ENCODE measurements at regions not wholly inside any gene's neighbourhood (a gene's known extent, or its start where the extent isn't known, plus 50 kb on each side); places are given as distances from the start of the nearest gene placed in this dataset.

- TF ChIP-seq ARID4B (CRISPR knock-in tag; IDR thresholded peaks at IDR 0.05; ENCODE audit: borderline replicate concordance) (no peak), GRHL2 (CRISPR knock-in tag; IDR thresholded peaks at IDR 0.05; ENCODE audit: insufficient replicate concordance, severe bottlenecking) (no peak), NFE2L1 (CRISPR knock-in tag; IDR thresholded peaks at IDR 0.05) (no peak), OVOL2 (CRISPR knock-in tag; IDR thresholded peaks at IDR 0.05; ENCODE audit: borderline replicate concordance) (no peak), RORB (CRISPR knock-in tag; IDR thresholded peaks at IDR 0.05) (no peak)
Observed at GRCh38 chr13:90833951-90834350, 513.5 kb upstream of the MIR17HG start (continued).

GRCh38 chr13:90834700-90835099, 512.8 kb upstream of the MIR17HG start:
- Mint-ChIP-seq H3K36me3 (peaks cover 7% of the 10 kb centered on the region), H3K9me3 (peaks cover under 1% of the 10 kb centered on the region), H3K27me3 (ENCODE audit: low read depth) (no peaks in the 10 kb centered on the region), H3K27ac (no peak overlapping the region), H3K4me3 (no peak overlapping the region), H3K4me1 (peaks cover 31% of the 10 kb centered on the region)
- DNase-seq (ENCODE audit: low spot score) = no peak
- POLR2A ChIA-PET = no interaction called here
- CTCF ChIA-PET = no interaction called here
- ATAC-seq = no peak
- TF ChIP-seq GTF2I (CRISPR knock-in tag; conservative IDR thresholded peaks at IDR 0.05) (no peak), PREB (CRISPR knock-in tag; IDR thresholded peaks at IDR 0.05; ENCODE audit: borderline replicate concordance) (no peak), CBFB (CRISPR knock-in tag; IDR thresholded peaks at IDR 0.05; ENCODE audit: low read depth) (no peak), TEAD1 (CRISPR knock-in tag; IDR thresholded peaks at IDR 0.05) (no peak), JAZF1 (CRISPR knock-in tag; IDR thresholded peaks at IDR 0.05) (no peak), FOXK1 (CRISPR knock-in tag; IDR thresholded peaks at IDR 0.05) (no peak), ATF6 (CRISPR knock-in tag; IDR thresholded peaks at IDR 0.05) (no peak), E2F5 (CRISPR knock-in tag; IDR thresholded peaks at IDR 0.05) (no peak), ZNF423 (CRISPR knock-in tag; IDR thresholded peaks at IDR 0.05) (no peak), GRHL2 (CRISPR knock-in tag; IDR thresholded peaks at IDR 0.05; ENCODE audit: insufficient replicate concordance, severe bottlenecking) (no peak), KAT7 (CRISPR knock-in tag; IDR thresholded peaks at IDR 0.05; ENCODE audit: borderline replicate concordance) (no peak), ZNF416 (CRISPR knock-in tag; IDR thresholded peaks at IDR 0.05) (no peak), FOXP1 (CRISPR knock-in tag; IDR thresholded peaks at IDR 0.05; ENCODE audit: borderline replicate concordance) (no peak), JUN (CRISPR knock-in tag; IDR thresholded peaks at IDR 0.05) (no peak), E2F1 (CRISPR knock-in tag; IDR thresholded peaks at IDR 0.05) (no peak), MAX (CRISPR knock-in tag; IDR thresholded peaks at IDR 0.05) (no peak), CDX4 (CRISPR knock-in tag; IDR thresholded peaks at IDR 0.05; ENCODE audit: borderline replicate concordance) (no peak)
